Smooth muscle cell (in vitro differentiated cells): ENCODE measurements at regions not wholly inside any gene's neighbourhood (a gene's known extent, or its start where the extent isn't known, plus 50 kb on each side); places are given as distances from the start of the nearest gene placed in this dataset.

Experiments used
- DNase-seq: peaks from one replicate; lab custom pipeline; 2025; ENCODE audit not compliant: unreplicated experiment; lab: John Stamatoyannopoulos, UW
- H2AFZ ChIP-seq: fragments of 200-600 bp; sonication (generic); 2 replicates; pipeline ENCODE4 v1.6.0; 2016; ENCODE audit warnings: antibody characterized with exemption, low read depth, mild to moderate bottlenecking
- H3F3A ChIP-seq: fragments of 200-600 bp; sonication (generic); 2 replicates; pipeline ENCODE4 v1.6.0; 2017; ENCODE audit warnings: antibody characterized with exemption, low read depth
- H3K27ac ChIP-seq: fragments of 200-600 bp; sonication (generic); 2 replicates; pipeline ENCODE4 v1.5.1; 2016; ENCODE audit warnings: low read depth, mild to moderate bottlenecking
- H3K27me3 ChIP-seq: fragments of 200-600 bp; sonication (generic); 2 replicates; pipeline ENCODE4 v1.6.1; 2016; ENCODE audit warnings: low read depth, mild to moderate bottlenecking
- H3K36me3 ChIP-seq: fragments of 200-600 bp; sonication (generic); 2 replicates; pipeline ENCODE4 v1.5.1; 2016; ENCODE audit warnings: low read depth
- H3K4me1 ChIP-seq: fragments of 200-600 bp; sonication (generic); 2 replicates; pipeline ENCODE4 v1.5.1; 2016; ENCODE audit warnings: low read depth
- H3K4me2 ChIP-seq: fragments of 200-600 bp; sonication (generic); 2 replicates; pipeline ENCODE4 v1.6.0; 2016; ENCODE audit warnings: mild to moderate bottlenecking
- H3K4me3 ChIP-seq: fragments of 200-600 bp; sonication (generic); 2 replicates; pipeline ENCODE4 v1.5.1; 2016; ENCODE audit warnings: mild to moderate bottlenecking
- H3K79me2 ChIP-seq: fragments of 200-600 bp; sonication (generic); 2 replicates; pipeline ENCODE4 v1.6.0; 2016; ENCODE audit warnings: low read depth, mild to moderate bottlenecking
- H3K9ac ChIP-seq: fragments of 200-600 bp; sonication (generic); 2 replicates; pipeline ENCODE4 v1.6.0; 2016; ENCODE audit warnings: low read depth
- H3K9me3 ChIP-seq: fragments of 200-600 bp; sonication (generic); replicated peaks from 2 replicates; pipeline ENCODE4 v1.5.1; 2016; ENCODE audit warnings: low read depth
- H4K20me1 ChIP-seq: fragments of 200-600 bp; sonication (generic); 2 replicates; pipeline ENCODE4 v1.6.0; 2016; ENCODE audit warnings: low read depth
- WGBS: methylation state at CpG from one replicate; pipeline ENCODE4 v1.1.7; 2016; ENCODE audit warnings: low lambda C conversion rate; 5-methylcytosine and 5-hydroxymethylcytosine counted together
- TF ChIP-seq, protein P1 (sequence below): fragments of 200-600 bp; sonication (generic); IDR thresholded peaks from 2 replicates; pipeline ENCODE4 v1.5.1; 2017; ENCODE audit warnings: borderline replicate concordance, mild to moderate bottlenecking, antibody characterized with exemption; ENCODE audit not compliant: insufficient read depth, poor library complexity, severe bottlenecking

DNA sequence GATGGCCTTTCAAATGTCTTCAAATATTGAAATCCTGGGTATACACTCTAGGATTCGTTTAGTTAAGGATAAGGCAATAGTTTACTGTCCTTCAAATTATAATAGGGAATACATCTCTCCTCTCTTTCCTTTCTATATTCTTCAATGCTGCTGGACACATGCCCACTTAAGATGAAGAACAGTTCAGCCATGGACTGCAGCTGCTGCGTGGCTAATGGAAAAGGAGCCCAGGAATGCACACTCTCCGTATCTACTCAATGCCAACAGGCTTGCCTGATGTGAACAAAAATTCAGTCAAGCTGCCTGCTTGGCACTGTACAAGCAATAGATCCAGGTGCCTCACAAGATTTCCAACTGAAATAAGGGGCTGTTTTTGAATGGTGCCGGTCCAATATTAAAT is 321.2 kb upstream of the LYPLAL1 start:
- DNase-seq: no peak
- no peaks in the 10 kb centered on the region for H3F3A ChIP-seq
- no peaks in the 10 kb centered on the region for H3K9me3 ChIP-seq
- no peak overlapping the region for H2AFZ ChIP-seq
- H3K27ac ChIP-seq: no peak overlapping the region
- H3K79me2 ChIP-seq: no peaks in the 10 kb centered on the region
- H3K4me3 ChIP-seq: no peak overlapping the region
- H3K27me3 ChIP-seq: no peaks in the 10 kb centered on the region
- no peak overlapping the region for H3K4me2 ChIP-seq
- no peaks in the 10 kb centered on the region for H3K4me1 ChIP-seq
- 96% methylated on average over 4 of the region's 4 CpGs for WGBS
- H4K20me1 ChIP-seq: no peaks in the 10 kb centered on the region
- no peak overlapping the region for H3K9ac ChIP-seq
- H3K36me3 ChIP-seq: no peaks in the 10 kb centered on the region
- TF ChIP-seq, protein P1, sequence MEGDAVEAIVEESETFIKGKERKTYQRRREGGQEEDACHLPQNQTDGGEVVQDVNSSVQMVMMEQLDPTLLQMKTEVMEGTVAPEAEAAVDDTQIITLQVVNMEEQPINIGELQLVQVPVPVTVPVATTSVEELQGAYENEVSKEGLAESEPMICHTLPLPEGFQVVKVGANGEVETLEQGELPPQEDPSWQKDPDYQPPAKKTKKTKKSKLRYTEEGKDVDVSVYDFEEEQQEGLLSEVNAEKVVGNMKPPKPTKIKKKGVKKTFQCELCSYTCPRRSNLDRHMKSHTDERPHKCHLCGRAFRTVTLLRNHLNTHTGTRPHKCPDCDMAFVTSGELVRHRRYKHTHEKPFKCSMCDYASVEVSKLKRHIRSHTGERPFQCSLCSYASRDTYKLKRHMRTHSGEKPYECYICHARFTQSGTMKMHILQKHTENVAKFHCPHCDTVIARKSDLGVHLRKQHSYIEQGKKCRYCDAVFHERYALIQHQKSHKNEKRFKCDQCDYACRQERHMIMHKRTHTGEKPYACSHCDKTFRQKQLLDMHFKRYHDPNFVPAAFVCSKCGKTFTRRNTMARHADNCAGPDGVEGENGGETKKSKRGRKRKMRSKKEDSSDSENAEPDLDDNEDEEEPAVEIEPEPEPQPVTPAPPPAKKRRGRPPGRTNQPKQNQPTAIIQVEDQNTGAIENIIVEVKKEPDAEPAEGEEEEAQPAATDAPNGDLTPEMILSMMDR: no peak

DNA sequence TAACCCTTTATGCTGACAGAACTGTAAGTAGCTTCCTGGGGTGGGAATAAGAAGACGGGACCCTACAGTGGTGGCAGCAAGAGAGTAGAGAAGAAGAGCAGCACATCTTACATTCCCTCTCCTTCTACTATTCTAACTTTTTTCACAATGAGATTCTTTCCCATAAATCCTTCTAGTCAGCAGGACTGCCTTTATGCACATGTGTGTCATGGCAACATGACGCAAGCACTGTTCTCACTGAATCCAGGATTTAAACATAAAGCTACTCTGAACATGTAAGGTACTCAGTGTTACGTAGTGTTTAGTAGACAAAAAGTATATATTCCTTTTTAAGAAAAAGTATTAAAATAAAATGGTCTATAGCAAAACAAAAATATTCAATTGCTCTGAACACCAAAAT is 309.7 kb upstream of the LYPLAL1 start:
- Histone ChIP-seq H3K9ac (no peak overlapping the region), H4K20me1 (no peaks in the 10 kb centered on the region), H2AFZ (no peak overlapping the region), H3K36me3 (no peaks in the 10 kb centered on the region), H3K27me3 (no peaks in the 10 kb centered on the region), H3K4me3 (no peak overlapping the region), H3K79me2 (no peaks in the 10 kb centered on the region), H3F3A (no peaks in the 10 kb centered on the region), H3K4me2 (no peak overlapping the region), H3K4me1 (no peaks in the 10 kb centered on the region), H3K9me3 (no peaks in the 10 kb centered on the region), H3K27ac (no peak overlapping the region)
- 88% methylated on average over 3 of the region's 3 CpGs for WGBS
- no peak for DNase-seq
- TF ChIP-seq, protein P1: no peak

DNA sequence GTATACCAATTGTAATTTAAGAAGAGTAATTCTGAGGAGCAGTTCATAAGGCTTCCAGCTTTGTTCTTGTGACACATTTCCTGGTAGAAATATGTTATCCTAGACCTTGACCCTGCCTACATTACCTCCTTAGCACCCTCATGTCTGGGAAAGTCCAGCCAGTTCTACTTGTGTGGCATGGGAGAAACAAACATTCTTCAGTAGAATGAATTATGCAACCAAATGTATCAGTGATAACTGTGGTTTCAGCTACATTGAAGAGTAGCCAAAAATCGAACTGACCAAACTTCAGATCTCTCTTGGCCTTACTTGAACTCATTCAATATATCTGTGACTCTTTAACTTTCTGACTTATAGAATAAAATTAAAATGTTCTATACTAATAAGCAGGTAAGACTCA is 308.1 kb upstream of the LYPLAL1 start:
- no peaks in the 10 kb centered on the region for H3K36me3 ChIP-seq
- H3K27ac ChIP-seq: no peak overlapping the region
- 56% methylated on average over 1 of the region's 1 CpG for WGBS
- TF ChIP-seq, protein P1: no peak
- H3F3A ChIP-seq: no peaks in the 10 kb centered on the region
- no peaks in the 10 kb centered on the region for H4K20me1 ChIP-seq
- H3K9me3 ChIP-seq: no peaks in the 10 kb centered on the region
- H3K4me3 ChIP-seq: no peak overlapping the region
- no peaks in the 10 kb centered on the region for H3K27me3 ChIP-seq
- H3K79me2 ChIP-seq: no peaks in the 10 kb centered on the region
- H3K9ac ChIP-seq: no peak overlapping the region
- H3K4me1 ChIP-seq: no peaks in the 10 kb centered on the region
- no peak overlapping the region for H2AFZ ChIP-seq
- no peak overlapping the region for H3K4me2 ChIP-seq
- no peak for DNase-seq

DNA sequence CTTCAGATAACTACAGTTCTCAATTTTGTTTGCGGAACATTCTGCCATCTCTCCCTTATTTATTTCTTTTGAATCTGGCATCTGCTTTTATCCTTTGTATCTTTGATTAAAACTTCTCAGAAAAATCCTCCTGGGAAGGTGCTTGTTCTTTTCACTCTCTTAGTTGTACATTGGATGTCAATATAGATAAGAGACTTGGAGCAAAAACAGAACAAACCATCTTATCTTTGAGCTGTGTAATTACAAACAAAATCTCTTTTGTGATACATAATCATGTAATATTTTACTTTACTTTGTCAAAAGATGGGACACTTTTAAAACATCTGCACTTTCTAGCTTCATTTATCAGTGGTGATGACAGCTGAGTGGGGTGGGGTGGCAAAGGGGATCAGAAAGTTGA is 307.2 kb upstream of the LYPLAL1 start:
- 93% methylated on average over 1 of the region's 1 CpG for WGBS
- no peak for DNase-seq
- TF ChIP-seq, protein P1: no peak
- no peak overlapping the region for H3K4me2 ChIP-seq
- no peak overlapping the region for H3K9ac ChIP-seq
- H3F3A ChIP-seq: no peaks in the 10 kb centered on the region
- H3K79me2 ChIP-seq: no peaks in the 10 kb centered on the region
- no peak overlapping the region for H2AFZ ChIP-seq
- no peaks in the 10 kb centered on the region for H3K27me3 ChIP-seq
- no peaks in the 10 kb centered on the region for H4K20me1 ChIP-seq
- no peak overlapping the region for H3K4me3 ChIP-seq
- H3K4me1 ChIP-seq: no peaks in the 10 kb centered on the region
- H3K36me3 ChIP-seq: no peaks in the 10 kb centered on the region
- H3K27ac ChIP-seq: no peak overlapping the region
- no peaks in the 10 kb centered on the region for H3K9me3 ChIP-seq
